ENCODE measurements at regions not wholly inside any gene's neighbourhood (a gene's known extent, or its start where the extent isn't known, plus 50 kb on each side); places are given as distances from the start of the nearest gene placed in this dataset.

DNA sequence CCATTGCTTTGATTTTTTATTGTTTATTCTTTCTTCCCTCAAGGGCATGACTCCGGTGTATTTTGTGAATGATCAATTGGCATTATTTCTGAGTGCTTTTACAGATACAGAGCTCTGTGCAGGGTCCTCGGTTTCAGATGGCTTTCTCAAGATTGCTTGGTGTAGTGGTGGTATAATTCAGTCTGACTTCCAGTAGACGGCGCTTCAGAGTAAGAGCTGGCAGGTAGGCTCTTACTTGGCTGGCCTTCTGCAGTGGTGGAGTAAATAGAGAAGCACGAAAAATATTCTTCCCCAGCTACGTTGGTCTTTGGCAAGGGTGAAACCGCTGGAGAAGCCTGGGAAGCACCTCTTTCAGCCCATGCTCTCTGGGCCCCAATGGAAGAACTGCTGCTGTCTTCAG lies 723.0 kb upstream of the BCHE start:
- H3K36me3 ChIP-seq (ENCODE audit: insufficient read depth, low read length), result no peaks in the 10 kb centered on the region
- ChIA-PET CTCF (no interaction called here), POLR2A (no interaction called here)
- no peak for ATAC-seq (ENCODE audit: poor library complexity)
- H3K9me3 ChIP-seq (ENCODE audit: control insufficient read depth in 1 of 2, insufficient read depth in 1 of 2, low read length in 2 of 2), result no peaks in the 10 kb centered on the region
- H3K27me3 ChIP-seq (ENCODE audit: control insufficient read depth in 1 of 2, insufficient read depth in 2 of 2, low read length in 2 of 2), result no peaks in the 10 kb centered on the region
- H3K36me3 Mint-ChIP-seq (ENCODE audit: low read depth), result no peaks in the 10 kb centered on the region
- H3K4me1 Mint-ChIP-seq (ENCODE audit: low read depth), result no peaks in the 10 kb centered on the region
- no peaks in the 10 kb centered on the region for H3K4me1 ChIP-seq (ENCODE audit: insufficient read depth, low read length)
- H3K4me3 ChIP-seq (ENCODE audit: low read length), result no peak overlapping the region
- no peaks in the 10 kb centered on the region for H3K27me3 Mint-ChIP-seq
- H3K27ac Mint-ChIP-seq, result no peak overlapping the region
- no peak overlapping the region for H3K27ac ChIP-seq (ENCODE audit: low read depth in 1 of 2, low read length in 2 of 2)
- TF ChIP-seq, protein P1, sequence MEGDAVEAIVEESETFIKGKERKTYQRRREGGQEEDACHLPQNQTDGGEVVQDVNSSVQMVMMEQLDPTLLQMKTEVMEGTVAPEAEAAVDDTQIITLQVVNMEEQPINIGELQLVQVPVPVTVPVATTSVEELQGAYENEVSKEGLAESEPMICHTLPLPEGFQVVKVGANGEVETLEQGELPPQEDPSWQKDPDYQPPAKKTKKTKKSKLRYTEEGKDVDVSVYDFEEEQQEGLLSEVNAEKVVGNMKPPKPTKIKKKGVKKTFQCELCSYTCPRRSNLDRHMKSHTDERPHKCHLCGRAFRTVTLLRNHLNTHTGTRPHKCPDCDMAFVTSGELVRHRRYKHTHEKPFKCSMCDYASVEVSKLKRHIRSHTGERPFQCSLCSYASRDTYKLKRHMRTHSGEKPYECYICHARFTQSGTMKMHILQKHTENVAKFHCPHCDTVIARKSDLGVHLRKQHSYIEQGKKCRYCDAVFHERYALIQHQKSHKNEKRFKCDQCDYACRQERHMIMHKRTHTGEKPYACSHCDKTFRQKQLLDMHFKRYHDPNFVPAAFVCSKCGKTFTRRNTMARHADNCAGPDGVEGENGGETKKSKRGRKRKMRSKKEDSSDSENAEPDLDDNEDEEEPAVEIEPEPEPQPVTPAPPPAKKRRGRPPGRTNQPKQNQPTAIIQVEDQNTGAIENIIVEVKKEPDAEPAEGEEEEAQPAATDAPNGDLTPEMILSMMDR (IDR thresholded peaks at IDR 0.05), result no peak
- peaks cover 9% of the 10 kb centered on the region for H3K9me3 Mint-ChIP-seq
- intact Hi-C loops (cut with DNase I, micrococcal nuclease), result no loop called here
- no peak overlapping the region for H3K4me3 Mint-ChIP-seq
- DNase-seq, result no peak

DNA sequence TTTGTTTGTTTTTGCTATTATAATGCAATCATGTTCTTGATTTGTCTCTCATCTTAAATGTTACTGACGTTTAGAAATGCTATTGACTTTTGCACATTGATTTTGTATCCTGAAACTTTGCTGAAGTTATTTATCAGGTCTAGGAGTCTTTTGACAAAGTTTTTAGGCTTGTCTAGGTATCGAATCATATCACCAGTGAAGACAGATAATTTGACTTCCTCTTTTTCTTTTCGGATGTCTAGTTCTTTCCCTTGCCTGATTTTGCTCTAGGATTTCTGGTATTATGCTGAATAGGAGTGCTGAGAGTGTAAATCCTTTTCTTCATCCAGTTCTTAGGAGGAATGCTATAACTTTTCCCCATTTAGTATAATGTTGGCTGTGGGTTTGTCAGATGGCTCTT lies 719.7 kb upstream of the BCHE start:
- ChIA-PET POLR2A (no interaction called here), CTCF (no interaction called here)
- ATAC-seq (ENCODE audit: poor library complexity), result no peak
- no peaks in the 10 kb centered on the region for H3K9me3 ChIP-seq (ENCODE audit: control insufficient read depth in 1 of 2, insufficient read depth in 1 of 2, low read length in 2 of 2)
- H3K36me3 Mint-ChIP-seq (ENCODE audit: low read depth), result no peaks in the 10 kb centered on the region
- H3K27ac Mint-ChIP-seq, result no peak overlapping the region
- no peak overlapping the region for H3K4me3 Mint-ChIP-seq
- H3K36me3 ChIP-seq (ENCODE audit: insufficient read depth, low read length), result no peaks in the 10 kb centered on the region
- intact Hi-C loops (cut with DNase I, micrococcal nuclease), result no loop called here
- no peaks in the 10 kb centered on the region for H3K4me1 Mint-ChIP-seq (ENCODE audit: low read depth)
- H3K4me3 ChIP-seq (ENCODE audit: low read length), result no peak overlapping the region
- H3K9me3 Mint-ChIP-seq, result peaks cover 14% of the 10 kb centered on the region
- TF ChIP-seq, protein P1 (IDR thresholded peaks at IDR 0.05), result no peak
- no peaks in the 10 kb centered on the region for H3K27me3 Mint-ChIP-seq
- no peaks in the 10 kb centered on the region for H3K4me1 ChIP-seq (ENCODE audit: insufficient read depth, low read length)
- no peak overlapping the region for H3K27ac ChIP-seq (ENCODE audit: low read depth in 1 of 2, low read length in 2 of 2)
- DNase-seq, result no peak
- no peaks in the 10 kb centered on the region for H3K27me3 ChIP-seq (ENCODE audit: control insufficient read depth in 1 of 2, insufficient read depth in 2 of 2, low read length in 2 of 2)

DNA sequence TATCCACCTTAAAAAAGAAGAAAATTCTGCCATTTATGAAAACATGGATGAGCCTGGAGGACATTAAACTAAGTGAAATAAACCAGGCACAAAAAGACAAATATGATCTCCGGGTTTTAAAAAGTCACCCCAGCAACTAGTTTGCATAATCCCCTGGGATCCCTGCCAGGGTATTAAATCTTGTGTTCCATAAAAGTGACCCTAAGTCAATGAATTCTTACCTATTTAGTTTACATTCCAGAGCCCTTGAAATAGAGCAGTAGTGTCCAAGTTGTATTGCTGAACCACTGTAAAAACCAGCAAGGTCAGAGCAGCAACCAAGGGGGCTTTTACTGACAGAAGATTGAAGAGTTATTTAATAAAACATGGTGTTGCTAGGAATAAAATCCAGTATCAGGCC lies 716.8 kb upstream of the BCHE start:
- Mint-ChIP-seq H3K27ac (no peak overlapping the region), H3K4me3 (no peak overlapping the region), H3K36me3 (ENCODE audit: low read depth) (no peaks in the 10 kb centered on the region), H3K9me3 (peaks cover 16% of the 10 kb centered on the region), H3K4me1 (ENCODE audit: low read depth) (no peaks in the 10 kb centered on the region), H3K27me3 (no peaks in the 10 kb centered on the region)
- POLR2A ChIA-PET, result no interaction called here
- Histone ChIP-seq H3K36me3 (ENCODE audit: insufficient read depth, low read length) (no peaks in the 10 kb centered on the region), H3K27ac (ENCODE audit: low read depth in 1 of 2, low read length in 2 of 2) (no peak overlapping the region), H3K9me3 (ENCODE audit: control insufficient read depth in 1 of 2, insufficient read depth in 1 of 2, low read length in 2 of 2) (no peaks in the 10 kb centered on the region), H3K27me3 (ENCODE audit: control insufficient read depth in 1 of 2, insufficient read depth in 2 of 2, low read length in 2 of 2) (no peaks in the 10 kb centered on the region), H3K4me3 (ENCODE audit: low read length) (no peak overlapping the region), H3K4me1 (ENCODE audit: insufficient read depth, low read length) (no peaks in the 10 kb centered on the region)
- CTCF ChIA-PET, result no interaction called here
- TF ChIP-seq, protein P1 (IDR thresholded peaks at IDR 0.05), result no peak
- no peak for DNase-seq
- intact Hi-C loops (cut with DNase I, micrococcal nuclease), result no loop called here
- no peak for ATAC-seq (ENCODE audit: poor library complexity)

Data from CD4-positive, alpha-beta T cell (primary cell).